Astrocyte of the spinal cord (primary cell): ENCODE measurements at regions not wholly inside any gene's neighbourhood (a gene's known extent, or its start where the extent isn't known, plus 50 kb on each side); places are given as distances from the start of the nearest gene placed in this dataset.
"Not testable (repeated sequence)": the region's sequence is repeated elsewhere in the genome, so short reads cannot be mapped to it uniquely, and the experiment has no call there.

Experiments
- DNase-seq: peaks from one replicate; pipeline ENCODE4 v3.0.0; 2011; ENCODE audit warnings: low read depth, low spot score
- H3K4me3 ChIP-seq: 2 replicates; pipeline ENCODE4 v1.5.1; 2011; ENCODE audit warnings: low read depth, mild to moderate bottlenecking, low read length, moderate library complexity
- in situ Hi-C: cut with HindIII; loops from 2 replicates; pipeline ENCODE4 v1.10.0; 2017; ENCODE audit warnings: low sequenced_read_pairs
- TF ChIP-seq, protein P1 (sequence below): IDR thresholded peaks from 2 replicates; pipeline ENCODE4 v1.5.1; 2012; ENCODE audit warnings: low read depth, mild to moderate bottlenecking, low read length, inconsistent platforms

DNA sequence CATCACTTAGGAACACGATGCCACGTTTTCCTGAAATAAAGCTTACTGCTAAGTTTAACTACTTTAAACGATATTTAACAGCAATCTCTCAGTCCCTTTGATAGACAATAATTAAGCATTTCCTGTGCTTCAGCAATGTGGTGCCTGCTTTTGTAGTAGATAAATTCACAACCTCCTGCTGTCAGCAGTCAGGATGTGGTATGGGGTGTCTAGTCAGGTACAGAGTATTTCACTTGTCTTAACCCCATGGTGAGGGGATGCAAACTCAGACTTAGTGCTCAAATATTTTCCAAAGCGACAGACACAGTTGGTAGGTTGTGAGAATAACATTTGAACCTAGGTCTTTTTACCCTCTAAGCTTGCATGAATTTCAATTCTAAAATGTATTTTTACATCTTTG is 526.2 kb upstream of the PFKP start:
- TF ChIP-seq, protein P1, sequence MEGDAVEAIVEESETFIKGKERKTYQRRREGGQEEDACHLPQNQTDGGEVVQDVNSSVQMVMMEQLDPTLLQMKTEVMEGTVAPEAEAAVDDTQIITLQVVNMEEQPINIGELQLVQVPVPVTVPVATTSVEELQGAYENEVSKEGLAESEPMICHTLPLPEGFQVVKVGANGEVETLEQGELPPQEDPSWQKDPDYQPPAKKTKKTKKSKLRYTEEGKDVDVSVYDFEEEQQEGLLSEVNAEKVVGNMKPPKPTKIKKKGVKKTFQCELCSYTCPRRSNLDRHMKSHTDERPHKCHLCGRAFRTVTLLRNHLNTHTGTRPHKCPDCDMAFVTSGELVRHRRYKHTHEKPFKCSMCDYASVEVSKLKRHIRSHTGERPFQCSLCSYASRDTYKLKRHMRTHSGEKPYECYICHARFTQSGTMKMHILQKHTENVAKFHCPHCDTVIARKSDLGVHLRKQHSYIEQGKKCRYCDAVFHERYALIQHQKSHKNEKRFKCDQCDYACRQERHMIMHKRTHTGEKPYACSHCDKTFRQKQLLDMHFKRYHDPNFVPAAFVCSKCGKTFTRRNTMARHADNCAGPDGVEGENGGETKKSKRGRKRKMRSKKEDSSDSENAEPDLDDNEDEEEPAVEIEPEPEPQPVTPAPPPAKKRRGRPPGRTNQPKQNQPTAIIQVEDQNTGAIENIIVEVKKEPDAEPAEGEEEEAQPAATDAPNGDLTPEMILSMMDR = no peak

DNA sequence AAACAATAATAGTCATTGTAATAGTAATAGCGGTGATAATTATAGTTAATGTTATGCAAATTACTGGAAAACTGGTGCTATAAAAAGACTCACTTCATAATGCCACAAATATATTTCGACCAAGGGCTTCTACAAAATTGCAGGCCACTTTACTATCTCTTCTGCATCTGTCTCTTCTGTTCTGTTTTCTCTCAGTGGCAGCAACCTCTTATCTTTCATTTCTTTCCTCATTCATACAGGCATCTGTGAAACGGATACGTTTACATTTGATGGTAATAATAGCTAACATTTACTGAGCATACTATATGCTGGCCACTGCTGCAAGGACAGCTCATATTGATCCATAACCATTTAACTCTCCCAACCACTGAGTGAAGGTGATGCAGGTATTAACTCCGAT is 537.4 kb upstream of the PFKP start:
- in situ Hi-C loops = no loop called here
- TF ChIP-seq, protein P1 = no peak
- no peak for DNase-seq
- H3K4me3 ChIP-seq = no peak overlapping the region

More for the DNA sequence above, 526.2 kb upstream of the PFKP start:
- no peak overlapping the region for H3K4me3 ChIP-seq
- no peak for DNase-seq
- in situ Hi-C loops = no loop called here

DNA sequence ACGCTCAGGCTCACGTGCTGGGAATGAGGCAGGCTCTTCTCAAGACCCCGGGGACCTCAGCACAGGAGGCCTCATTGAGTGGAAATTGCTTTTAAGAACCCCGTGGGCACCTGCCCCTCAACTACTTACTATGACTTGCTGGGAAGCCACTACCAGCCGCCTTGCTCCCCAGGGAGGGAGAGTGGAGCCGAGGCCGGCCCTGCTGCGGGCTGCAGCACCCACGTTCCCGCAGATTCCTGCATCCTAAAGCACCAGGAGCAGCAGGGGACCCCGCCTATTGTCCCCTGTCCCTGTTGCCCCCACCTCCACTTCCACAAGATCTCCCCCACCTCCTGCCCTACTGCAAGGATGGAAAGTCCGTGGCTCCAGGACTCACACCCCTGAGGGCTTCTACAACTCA is 541.6 kb upstream of the PFKP start:
- no peak for DNase-seq
- H3K4me3 ChIP-seq = no peak overlapping the region
- in situ Hi-C loops = no loop called here
- TF ChIP-seq, protein P1 = no peak

GRCh38 chr10:2519139-2519538 is 548.2 kb upstream of the PFKP start:
- DNase-seq = no peak
- TF ChIP-seq, protein P1 = no peak
- no peak overlapping the region for H3K4me3 ChIP-seq
- in situ Hi-C loops = no loop called here

- TF ChIP-seq, protein P1 = no peak
- DNase-seq = peak; percentile 76
- in situ Hi-C loops = no loop called here
- H3K4me3 ChIP-seq = no peak overlapping the region
These were observed 558.2 kb upstream of the PFKP start for GRCh38 chr10:2509081-2509531.

DNA sequence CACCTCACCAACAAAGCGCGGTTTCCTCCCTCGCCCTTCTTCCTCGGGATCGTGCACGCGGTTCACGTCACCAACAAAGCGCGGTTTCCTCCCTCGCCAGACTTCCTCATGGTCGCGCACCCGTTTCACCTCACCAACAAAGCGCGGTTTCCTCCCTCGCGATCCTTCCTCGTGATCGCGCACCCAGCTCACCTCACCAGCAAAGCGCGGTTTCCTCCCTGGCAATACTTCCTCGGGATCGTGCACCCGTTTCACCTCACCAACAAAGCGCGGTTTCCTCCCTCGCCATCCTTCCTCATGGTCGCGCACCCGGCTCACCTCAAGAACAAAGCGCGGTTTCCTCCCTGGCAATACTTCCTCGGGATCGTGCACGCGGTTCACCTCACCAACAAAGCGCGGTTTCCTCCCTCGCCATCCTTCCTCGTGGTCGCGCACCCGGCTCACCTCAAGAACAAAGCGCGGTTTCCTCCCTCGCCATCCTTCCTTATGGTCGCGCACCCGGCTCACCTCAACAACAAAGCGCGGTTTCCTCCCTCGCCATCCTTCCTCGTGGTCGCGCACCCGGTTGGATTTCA is 565.9 kb upstream of the PFKP start:
- H3K4me3 ChIP-seq, DNase-seq, in situ Hi-C loops: not testable (repeated sequence)

- DNase-seq = no peak
- in situ Hi-C loops = no loop called here
- no peak overlapping the region for H3K4me3 ChIP-seq
- TF ChIP-seq, protein P1 = no peak
These were observed 572.9 kb upstream of the PFKP start for GRCh38 chr10:2494399-2494798.
